ENCODE measurements at regions not wholly inside any gene's neighbourhood (a gene's known extent, or its start where the extent isn't known, plus 50 kb on each side); places are given as distances from the start of the nearest gene placed in this dataset.

DNA sequence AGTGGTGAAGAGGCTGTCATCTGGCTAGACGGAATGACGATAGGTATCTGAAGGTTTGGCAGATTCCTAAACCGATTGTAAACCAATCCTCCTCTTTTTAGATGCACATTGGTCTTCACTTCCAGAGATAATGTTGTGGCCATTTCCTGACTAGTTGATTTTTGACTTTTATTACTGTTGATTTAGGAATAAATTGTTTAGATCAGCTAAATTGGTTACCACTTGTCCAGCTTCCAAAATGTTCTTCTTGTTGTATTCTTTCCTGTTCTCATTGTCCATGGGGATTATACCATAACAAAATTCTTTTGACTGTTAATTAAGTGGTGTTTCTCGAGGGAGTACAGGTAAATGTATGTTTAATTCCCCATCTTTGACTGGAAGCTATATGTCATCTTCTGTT, 119.7 kb downstream of the MACROH2A1 start:
- H3K4me3 Mint-ChIP-seq: no peak overlapping the region
- TF ChIP-seq, protein P1, sequence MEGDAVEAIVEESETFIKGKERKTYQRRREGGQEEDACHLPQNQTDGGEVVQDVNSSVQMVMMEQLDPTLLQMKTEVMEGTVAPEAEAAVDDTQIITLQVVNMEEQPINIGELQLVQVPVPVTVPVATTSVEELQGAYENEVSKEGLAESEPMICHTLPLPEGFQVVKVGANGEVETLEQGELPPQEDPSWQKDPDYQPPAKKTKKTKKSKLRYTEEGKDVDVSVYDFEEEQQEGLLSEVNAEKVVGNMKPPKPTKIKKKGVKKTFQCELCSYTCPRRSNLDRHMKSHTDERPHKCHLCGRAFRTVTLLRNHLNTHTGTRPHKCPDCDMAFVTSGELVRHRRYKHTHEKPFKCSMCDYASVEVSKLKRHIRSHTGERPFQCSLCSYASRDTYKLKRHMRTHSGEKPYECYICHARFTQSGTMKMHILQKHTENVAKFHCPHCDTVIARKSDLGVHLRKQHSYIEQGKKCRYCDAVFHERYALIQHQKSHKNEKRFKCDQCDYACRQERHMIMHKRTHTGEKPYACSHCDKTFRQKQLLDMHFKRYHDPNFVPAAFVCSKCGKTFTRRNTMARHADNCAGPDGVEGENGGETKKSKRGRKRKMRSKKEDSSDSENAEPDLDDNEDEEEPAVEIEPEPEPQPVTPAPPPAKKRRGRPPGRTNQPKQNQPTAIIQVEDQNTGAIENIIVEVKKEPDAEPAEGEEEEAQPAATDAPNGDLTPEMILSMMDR (IDR thresholded peaks at IDR 0.05): no peak
- DNase-seq: no peak
- H3K36me3 Mint-ChIP-seq (ENCODE audit: low read depth): no peaks in the 10 kb centered on the region
- H3K27me3 Mint-ChIP-seq: peaks cover 6% of the 10 kb centered on the region
- no peak overlapping the region for H3K27ac Mint-ChIP-seq
- no peaks in the 10 kb centered on the region for H3K9me3 Mint-ChIP-seq
- ATAC-seq: no peak
- intact Hi-C loops (cut with micrococcal nuclease): no loop called here
- no peaks in the 10 kb centered on the region for H3K4me1 Mint-ChIP-seq (ENCODE audit: low read depth)
- ChIA-PET CTCF (no interaction called here), POLR2A (no interaction called here)

DNA sequence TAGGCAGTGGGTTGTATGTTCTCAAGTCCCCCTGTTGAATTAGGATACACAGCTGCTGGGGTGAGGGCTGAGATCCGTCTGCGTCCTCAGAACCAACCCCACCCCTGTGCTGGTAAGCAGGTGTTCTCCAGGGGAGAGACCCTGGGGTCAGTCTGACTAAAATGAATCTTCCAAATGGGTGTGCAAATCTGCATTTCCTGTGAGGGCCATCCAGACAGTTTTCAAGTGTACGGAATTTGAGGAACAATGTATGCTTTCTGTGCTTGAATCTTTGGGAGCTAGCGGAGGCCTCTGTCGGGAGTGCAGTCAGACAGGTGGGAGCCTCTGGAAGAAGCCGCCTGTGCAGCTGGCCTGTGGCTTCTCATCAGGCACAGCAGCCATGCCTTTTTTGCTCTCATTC, 122.9 kb downstream of the MACROH2A1 start:
- intact Hi-C loops (cut with micrococcal nuclease): no loop called here
- DNase-seq (no peak), ATAC-seq (no peak)
- Mint-ChIP-seq H3K9me3 (no peaks in the 10 kb centered on the region), H3K4me1 (ENCODE audit: low read depth) (no peaks in the 10 kb centered on the region), H3K27me3 (peaks cover 4% of the 10 kb centered on the region), H3K27ac (no peak overlapping the region), H3K36me3 (ENCODE audit: low read depth) (no peaks in the 10 kb centered on the region), H3K4me3 (no peak overlapping the region)
- TF ChIP-seq, protein P1 (IDR thresholded peaks at IDR 0.05): no peak
- ChIA-PET POLR2A (no interaction called here), CTCF (no interaction called here)

DNA sequence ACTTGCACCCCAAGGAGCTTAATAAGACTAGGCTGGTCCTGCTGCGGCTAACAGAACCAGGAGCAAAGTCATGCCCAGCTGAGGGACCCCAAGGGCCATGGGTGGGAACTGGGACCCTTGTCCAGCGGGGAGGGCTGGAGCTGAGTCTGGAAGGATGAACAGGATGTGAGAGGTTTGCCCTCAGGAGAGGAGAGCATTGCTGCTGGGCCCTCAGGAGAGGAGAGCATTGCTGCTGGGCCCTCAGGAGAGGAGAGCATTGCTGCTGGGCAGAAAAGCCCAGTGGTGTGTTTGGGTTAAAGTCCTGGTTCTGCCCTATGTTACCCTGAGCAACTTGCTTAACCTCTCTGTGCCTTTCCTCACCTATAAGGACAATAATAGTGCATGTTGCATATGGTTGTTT, 125.8 kb downstream of the MACROH2A1 start:
- ChIA-PET POLR2A (no interaction called here), CTCF (no interaction called here)
- H3K9me3 Mint-ChIP-seq: no peaks in the 10 kb centered on the region
- peaks cover 3% of the 10 kb centered on the region for H3K27me3 Mint-ChIP-seq
- ATAC-seq: no peak
- intact Hi-C loops (cut with micrococcal nuclease): no loop called here
- TF ChIP-seq, protein P1 (IDR thresholded peaks at IDR 0.05): no peak
- no peaks in the 10 kb centered on the region for H3K4me1 Mint-ChIP-seq (ENCODE audit: low read depth)
- DNase-seq: no peak
- no peaks in the 10 kb centered on the region for H3K36me3 Mint-ChIP-seq (ENCODE audit: low read depth)
- no peak overlapping the region for H3K27ac Mint-ChIP-seq
- H3K4me3 Mint-ChIP-seq: no peak overlapping the region

DNA sequence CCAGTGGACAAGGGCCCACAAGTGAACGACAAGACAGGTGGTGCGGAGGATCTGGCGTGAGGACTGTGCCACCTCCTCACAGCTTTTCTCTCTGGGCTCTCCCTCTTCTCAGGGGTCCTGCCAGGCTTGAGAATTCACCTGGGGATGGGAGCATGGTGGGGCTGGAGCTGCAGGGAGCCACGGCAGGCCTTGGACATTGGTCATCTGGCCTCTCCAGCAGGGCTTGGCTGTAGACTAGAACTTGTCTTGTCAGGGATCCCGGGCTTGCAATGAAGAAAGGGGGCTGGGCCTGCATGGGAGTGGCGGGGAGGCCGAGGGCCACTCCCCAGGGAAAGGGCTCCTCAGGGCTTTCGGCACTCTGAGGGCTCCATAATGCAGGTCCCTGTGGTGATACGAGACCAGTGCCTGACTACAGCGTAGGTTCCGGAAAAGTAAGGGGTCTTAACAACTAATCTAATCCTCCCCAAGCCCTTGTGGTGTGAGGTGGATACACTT, 126.7 kb downstream of the MACROH2A1 start:
- TF ChIP-seq, protein P1 (IDR thresholded peaks at IDR 0.05): no peak
- no peaks in the 10 kb centered on the region for H3K4me1 Mint-ChIP-seq (ENCODE audit: low read depth)
- ATAC-seq (no peak), DNase-seq (no peak)
- ChIA-PET POLR2A (no interaction called here), CTCF (no interaction called here)
- no peak overlapping the region for H3K27ac Mint-ChIP-seq
- intact Hi-C loops (cut with micrococcal nuclease): no loop called here
- H3K4me3 Mint-ChIP-seq: no peak overlapping the region
- H3K27me3 Mint-ChIP-seq: peaks cover 3% of the 10 kb centered on the region
- H3K9me3 Mint-ChIP-seq: no peaks in the 10 kb centered on the region
- no peaks in the 10 kb centered on the region for H3K36me3 Mint-ChIP-seq (ENCODE audit: low read depth)

DNA sequence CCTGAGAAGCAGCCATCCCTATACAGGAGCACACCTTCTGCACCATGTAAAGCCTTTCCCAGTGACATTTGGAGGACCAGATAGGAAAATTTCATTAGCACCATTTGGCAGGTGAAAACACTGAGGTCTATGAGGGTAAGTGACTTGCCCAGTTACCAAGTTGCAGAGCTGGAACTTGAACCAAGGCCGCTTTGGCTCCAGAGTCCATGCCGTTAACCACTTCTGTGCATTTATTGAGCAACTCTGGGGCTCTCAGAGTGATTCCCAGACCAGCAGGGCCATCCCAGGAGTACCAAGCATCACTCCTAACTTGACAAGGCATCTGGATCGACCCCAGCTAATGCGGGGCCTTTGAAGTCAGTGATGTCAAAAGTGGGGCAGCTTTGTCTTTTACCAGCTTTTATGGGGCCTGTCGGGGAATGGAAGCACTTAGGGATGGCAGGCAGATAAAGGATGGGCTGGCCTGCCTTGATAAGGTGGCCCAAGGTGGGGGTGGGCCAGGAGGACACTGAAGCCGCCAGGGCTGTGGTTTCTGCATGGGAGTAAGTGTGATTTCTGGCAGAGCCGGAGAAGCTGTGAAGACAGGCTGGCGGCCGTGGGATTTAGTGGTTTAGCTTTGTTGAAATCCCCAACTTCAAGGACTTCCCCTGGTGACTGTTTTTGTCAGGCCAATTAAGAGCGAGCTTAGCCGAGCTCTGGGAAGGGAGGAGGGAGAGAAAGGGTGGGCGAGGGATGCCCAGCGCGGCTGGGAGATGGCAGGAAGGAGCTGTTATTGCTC, 127.3 kb downstream of the MACROH2A1 start:
- H3K9me3 Mint-ChIP-seq: no peaks in the 10 kb centered on the region

More for the DNA sequence above, 127.3 kb downstream of the MACROH2A1 start:
- Mint-ChIP-seq H3K4me3 (no peak overlapping the region), H3K27me3 (peaks cover 6% of the 10 kb centered on the region), H3K4me1 (ENCODE audit: low read depth) (no peaks in the 10 kb centered on the region), H3K27ac (no peak overlapping the region), H3K36me3 (ENCODE audit: low read depth) (no peaks in the 10 kb centered on the region)
- POLR2A ChIA-PET: no interaction called here
- ATAC-seq: no peak
- TF ChIP-seq, protein P1 (IDR thresholded peaks at IDR 0.05): no peak
- DNase-seq: no peak
- CTCF ChIA-PET: no interaction called here
- intact Hi-C loops (cut with micrococcal nuclease): no loop called here
